AG04450 (cell line): ENCODE measurements at regions not wholly inside any gene's neighbourhood (a gene's known extent, or its start where the extent isn't known, plus 50 kb on each side); places are given as distances from the start of the nearest gene placed in this dataset.

Source experiments
- CTCF ChIA-PET: fragments of 300-600, 350-600 bp; formaldehyde crosslinking; extraction: SDS; loops from one replicate; lab custom pipeline; 2022; ENCODE audit warnings: antibody characterized with exemption, inconsistent platforms; lab: Charles Lee
- POLR2A ChIA-PET: fragments of 350-600 bp; formaldehyde crosslinking; extraction: SDS; loops from one replicate; lab custom pipeline; 2021; ENCODE audit warnings: antibody characterized with exemption, inconsistent platforms; lab: Yijun Ruan, JAX
- DNase-seq: peaks from one replicate; pipeline ENCODE4 v3.0.0-alpha.2; 2011; ENCODE audit warnings: low read depth, low spot score
- H3K27ac ChIP-seq: one replicate; pipeline ENCODE4 v1.5.1; 2012; ENCODE audit warnings: low read depth, low read length, control low read depth
- H3K27me3 ChIP-seq: one replicate; pipeline ENCODE4 v1.6.0; 2012; ENCODE audit warnings: low read length; ENCODE audit not compliant: control insufficient read depth, insufficient read depth
- H3K4me3 ChIP-seq: 2 replicates; pipeline ENCODE4 v1.5.1; 2011; ENCODE audit warnings: mild to moderate bottlenecking, low read depth, low read length, control low read depth
- H3K9me3 ChIP-seq: 2 replicates; pipeline ENCODE4 v1.5.1; 2012; ENCODE audit warnings: low read length; ENCODE audit not compliant: control insufficient read depth, insufficient read depth
- CTCF ChIP-seq: IDR thresholded peaks from 2 replicates; pipeline ENCODE4 v1.5.1; 2011; ENCODE audit warnings: low read depth, low read length, control low read depth, inconsistent platforms

GRCh38 chr3:81255463-81255862 lies 506.0 kb downstream of the GBE1 start:
- Histone ChIP-seq H3K4me3 (no peak overlapping the region), H3K27me3 (no peaks in the 10 kb centered on the region), H3K9me3 (no peaks in the 10 kb centered on the region), H3K27ac (no peak overlapping the region)
- POLR2A ChIA-PET = no interaction called here
- no peak for DNase-seq
- TF ChIP-seq CTCF = no peak
- CTCF ChIA-PET = no interaction called here

GRCh38 chr3:81251096-81251495 lies 510.3 kb downstream of the GBE1 start:
- CTCF ChIA-PET = no interaction called here

GRCh38 chr3:81249540-81250029 lies 511.9 kb downstream of the GBE1 start:
- Histone ChIP-seq H3K9me3 (no peaks in the 10 kb centered on the region), H3K27ac (no peak overlapping the region), H3K27me3 (no peaks in the 10 kb centered on the region), H3K4me3 (no peak overlapping the region)
- DNase-seq = no peak
- POLR2A ChIA-PET = no interaction called here
- no peak for TF ChIP-seq CTCF
- CTCF ChIA-PET = no interaction called here

More at GRCh38 chr3:81251096-81251495, 510.3 kb downstream of the GBE1 start:
- POLR2A ChIA-PET = no interaction called here
- Histone ChIP-seq H3K27ac (no peak overlapping the region), H3K9me3 (no peaks in the 10 kb centered on the region), H3K27me3 (no peaks in the 10 kb centered on the region), H3K4me3 (no peak overlapping the region)
- DNase-seq = no peak
- TF ChIP-seq CTCF = no peak

GRCh38 chr3:81245501-81245900 lies 515.9 kb downstream of the GBE1 start:
- ChIA-PET CTCF (no interaction called here), POLR2A (no interaction called here)
- DNase-seq = no peak
- H3K9me3 ChIP-seq = no peaks in the 10 kb centered on the region
- no peaks in the 10 kb centered on the region for H3K27me3 ChIP-seq
- no peak overlapping the region for H3K4me3 ChIP-seq
- no peak overlapping the region for H3K27ac ChIP-seq
- no peak for TF ChIP-seq CTCF

- POLR2A ChIA-PET = no interaction called here
- Histone ChIP-seq H3K9me3 (no peaks in the 10 kb centered on the region), H3K4me3 (no peak overlapping the region), H3K27me3 (no peaks in the 10 kb centered on the region), H3K27ac (no peak overlapping the region)
- TF ChIP-seq CTCF = no peak
- CTCF ChIA-PET = no interaction called here
- DNase-seq = no peak
Observed at GRCh38 chr3:81245043-81245442, 516.4 kb downstream of the GBE1 start.
